ENCODE measurements at regions not wholly inside any gene's neighbourhood (a gene's known extent, or its start where the extent isn't known, plus 50 kb on each side); places are given as distances from the start of the nearest gene placed in this dataset.

DNA sequence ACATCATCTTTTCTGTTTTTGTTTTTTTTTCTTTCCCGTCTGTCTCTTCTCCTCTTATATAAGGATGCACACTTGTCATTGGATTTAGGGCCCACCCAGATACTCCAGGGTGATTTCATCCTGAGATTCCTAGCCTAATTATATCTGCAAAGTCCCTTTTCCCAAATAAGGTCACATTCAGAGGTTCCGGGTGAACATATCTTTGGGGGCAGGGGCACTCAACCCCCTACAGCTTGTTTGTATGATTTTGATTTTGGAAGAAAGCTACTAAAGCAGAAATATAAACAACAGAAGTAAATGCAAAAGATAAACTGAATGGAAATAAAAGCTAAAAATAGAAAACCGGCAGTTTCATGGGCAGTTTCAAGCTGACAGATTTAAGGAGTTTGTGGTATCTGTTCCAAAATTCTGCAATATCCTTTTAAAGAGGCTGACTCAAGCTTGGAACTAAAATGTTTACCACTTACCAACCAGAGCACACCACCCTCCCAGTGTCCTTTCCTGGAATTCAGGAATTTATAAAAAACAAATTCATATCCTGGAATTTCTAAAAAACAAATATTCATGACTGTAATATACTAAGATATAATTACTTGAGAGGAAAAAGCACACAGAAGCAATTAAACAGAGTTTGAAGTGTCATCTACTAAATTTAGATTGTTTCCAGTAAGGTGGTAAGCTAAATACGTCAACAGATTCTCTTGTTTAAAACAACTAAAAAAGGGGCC is 100.0 kb upstream of the CARMIL1 start:
- TF ChIP-seq TAF1 (IDR thresholded peaks at IDR 0.05; ENCODE audit: borderline replicate concordance, insufficient read depth, low read length), result no peak

DNA sequence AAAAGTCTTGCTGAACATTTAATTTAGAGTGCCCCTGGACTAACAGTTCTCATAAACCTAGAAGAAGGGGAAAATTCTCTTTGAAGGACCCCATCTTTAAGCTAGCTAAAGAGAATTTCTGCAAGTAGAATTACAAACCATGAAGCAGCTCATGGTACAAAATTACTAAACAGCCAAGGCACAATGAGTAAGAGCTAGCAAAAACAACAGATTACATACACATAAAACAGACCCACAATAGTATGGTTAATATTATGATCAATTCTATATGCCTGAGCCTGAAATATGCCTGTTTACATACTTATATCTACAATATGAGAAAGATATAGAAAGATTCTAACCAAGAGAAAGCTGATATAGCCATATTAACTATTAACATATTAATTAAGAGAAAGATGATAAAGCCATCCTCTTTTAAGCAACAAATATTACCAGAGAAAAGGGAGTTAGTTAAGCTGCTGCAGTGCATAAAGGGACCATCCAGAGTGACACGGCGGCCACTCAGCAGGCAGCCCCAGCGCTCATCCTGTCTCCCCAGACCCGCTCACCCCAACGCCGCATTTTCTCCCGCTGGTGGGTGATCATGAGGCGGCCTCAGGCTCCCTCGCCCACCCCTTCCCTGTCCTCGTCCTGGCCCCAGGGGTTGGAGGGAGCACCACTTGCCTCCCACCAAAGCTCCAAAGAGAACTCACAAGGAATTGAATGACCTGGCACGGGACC is 98.4 kb upstream of the CARMIL1 start:
- TF ChIP-seq TAF1 (IDR thresholded peaks at IDR 0.05; ENCODE audit: borderline replicate concordance, insufficient read depth, low read length) (no peak), REST (IDR thresholded peaks at IDR 0.05; ENCODE audit: insufficient read depth in 1 of 2, low read depth in 2 of 2, low read length in 2 of 2) (no peak), SIN3A (IDR thresholded peaks at IDR 0.05; ENCODE audit: borderline replicate concordance, insufficient read depth, low read length) (no peak), FOXP2 (optimal IDR thresholded peaks at IDR 0.05; ENCODE audit: borderline replicate concordance, extremely low read depth, extremely low read length, insufficient read depth) (no peak), POLR2AphosphoS5 (IDR thresholded peaks at IDR 0.05; ENCODE audit: low read depth, low read length) (no peak)

DNA sequence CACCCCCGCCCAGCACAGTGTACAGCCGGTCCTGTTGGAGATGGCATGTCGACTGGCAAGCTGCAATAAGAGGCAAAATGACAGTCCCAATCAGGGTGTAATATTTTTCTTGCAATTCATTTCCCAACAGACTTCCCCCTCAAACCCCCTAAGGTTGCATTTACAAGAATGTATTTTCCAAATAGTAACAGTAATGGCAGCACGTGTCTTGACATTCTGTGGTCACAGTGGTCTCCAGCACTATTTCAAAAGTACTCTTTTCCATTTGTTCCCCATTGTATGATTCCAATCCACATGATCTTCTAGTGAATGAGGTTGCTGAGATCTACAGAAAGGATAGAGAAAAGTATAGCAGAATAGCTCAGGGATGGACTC is 97.8 kb upstream of the CARMIL1 start:
- TF ChIP-seq REST (IDR thresholded peaks at IDR 0.05; ENCODE audit: insufficient read depth in 1 of 2, low read depth in 2 of 2, low read length in 2 of 2), result no peak
- TF ChIP-seq POLR2AphosphoS5 (IDR thresholded peaks at IDR 0.05; ENCODE audit: low read depth, low read length), result no peak
- no peak for TF ChIP-seq SIN3A (IDR thresholded peaks at IDR 0.05; ENCODE audit: borderline replicate concordance, insufficient read depth, low read length)
- TF ChIP-seq TAF1 (IDR thresholded peaks at IDR 0.05; ENCODE audit: borderline replicate concordance, insufficient read depth, low read length), result no peak
- TF ChIP-seq FOXP2 (optimal IDR thresholded peaks at IDR 0.05; ENCODE audit: borderline replicate concordance, extremely low read depth, extremely low read length, insufficient read depth), result no peak

- TF ChIP-seq TAF1 (IDR thresholded peaks at IDR 0.05; ENCODE audit: borderline replicate concordance, insufficient read depth, low read length) (no peak), REST (IDR thresholded peaks at IDR 0.05; ENCODE audit: insufficient read depth in 1 of 2, low read depth in 2 of 2, low read length in 2 of 2) (no peak), SIN3A (IDR thresholded peaks at IDR 0.05; ENCODE audit: borderline replicate concordance, insufficient read depth, low read length) (no peak), FOXP2 (optimal IDR thresholded peaks at IDR 0.05; ENCODE audit: borderline replicate concordance, extremely low read depth, extremely low read length, insufficient read depth) (no peak), POLR2AphosphoS5 (IDR thresholded peaks at IDR 0.05; ENCODE audit: low read depth, low read length) (no peak)
These were observed 97.3 kb upstream of the CARMIL1 start for GRCh38 chr6:25181923-25182322.

GRCh38 chr6:25186919-25187318 is 92.3 kb upstream of the CARMIL1 start:
- no peak for TF ChIP-seq REST (IDR thresholded peaks at IDR 0.05; ENCODE audit: insufficient read depth in 1 of 2, low read depth in 2 of 2, low read length in 2 of 2)
- no peak for TF ChIP-seq TAF1 (IDR thresholded peaks at IDR 0.05; ENCODE audit: borderline replicate concordance, insufficient read depth, low read length)
- no peak for TF ChIP-seq POLR2AphosphoS5 (IDR thresholded peaks at IDR 0.05; ENCODE audit: low read depth, low read length)
- TF ChIP-seq SIN3A (IDR thresholded peaks at IDR 0.05; ENCODE audit: borderline replicate concordance, insufficient read depth, low read length), result no peak
- no peak for TF ChIP-seq FOXP2 (optimal IDR thresholded peaks at IDR 0.05; ENCODE audit: borderline replicate concordance, extremely low read depth, extremely low read length, insufficient read depth)
